Liver (tissue), 7 donors: ENCODE measurements at regions not wholly inside any gene's neighbourhood (a gene's known extent, or its start where the extent isn't known, plus 50 kb on each side); places are given as distances from the start of the nearest gene placed in this dataset.
"Not testable (repeated sequence)": the region's sequence is repeated elsewhere in the genome, so short reads cannot be mapped to it uniquely, and the experiment has no call there.

ENCODE experiments used
- DNase-seq: peaks from one replicate; pipeline ENCODE4 v3.0.0-alpha.2; 2017; ENCODE audit warnings: low spot score
- H3K27ac ChIP-seq, 2 donors: one replicate each; pipeline ENCODE4 v1.7.0; 2013; ENCODE audit warnings: inconsistent platforms in 2 of 2, low read length in 2 of 2, control low read depth in 1 of 2, low read depth in 1 of 2, mild to moderate bottlenecking in 1 of 2
- H3K27me3 ChIP-seq, 4 donors: one replicate each; pipeline versions ENCODE4 v1.6.1 to v1.7.0; 2013; ENCODE audit warnings: low read length in 3 of 4, inconsistent platforms in 1 of 4, mild to moderate bottlenecking in 1 of 4, moderate library complexity in 1 of 4; ENCODE audit not compliant: control insufficient read depth in 4 of 4, insufficient read depth in 4 of 4
- H3K36me3 ChIP-seq, 4 donors: one replicate each; pipeline versions ENCODE4 v1.6.1 to v1.7.0; 2013; ENCODE audit warnings: low read length in 3 of 4, mild to moderate bottlenecking in 3 of 4, low read depth in 1 of 4, moderate library complexity in 1 of 4; ENCODE audit not compliant: control insufficient read depth in 4 of 4, insufficient read depth in 3 of 4
- H3K4me1 ChIP-seq, 4 donors: one replicate each; pipeline versions ENCODE4 v1.6.1 to v1.7.0; 2013; ENCODE audit warnings: low read length in 3 of 4, mild to moderate bottlenecking in 3 of 4, moderate library complexity in 1 of 4; ENCODE audit not compliant: control insufficient read depth in 4 of 4, insufficient read depth in 4 of 4
- H3K4me3 ChIP-seq, 3 donors: one replicate each; pipeline versions ENCODE4 v1.6.1 to v1.7.0; 2013; ENCODE audit warnings: low read length in 3 of 3, control low read depth in 1 of 3, low read depth in 1 of 3, mild to moderate bottlenecking in 1 of 3
- H3K9ac ChIP-seq, 2 donors: one replicate each; pipeline ENCODE4 v1.7.0; 2013; ENCODE audit warnings: low read length in 2 of 2, mild to moderate bottlenecking in 2 of 2, moderate library complexity in 2 of 2, control low read depth in 1 of 2, low read depth in 1 of 2
- H3K9me3 ChIP-seq, 4 donors: one replicate each; pipeline versions ENCODE4 v1.6.1 to v1.7.0; 2013; ENCODE audit warnings: low read length in 3 of 4; ENCODE audit not compliant: control insufficient read depth in 4 of 4
- ATF3 ChIP-seq: IDR thresholded peaks from 2 replicates; pipeline ENCODE4 v1.6.1; 2016; ENCODE audit warnings: antibody characterized with exemption
- EGR1 ChIP-seq, 2 donors: IDR thresholded peaks; 2 replicates each; pipeline ENCODE4 v1.6.1; 2016 to 2018; ENCODE audit warnings: antibody characterized with exemption in 2 of 2, low read depth in 2 of 2
- FOXA1 ChIP-seq: IDR thresholded peaks from 2 replicates; pipeline ENCODE4 v1.6.1; 2016; ENCODE audit warnings: antibody characterized with exemption
- GABPA ChIP-seq, 2 donors: IDR thresholded peaks in 1 of 2; conservative IDR thresholded peaks in 1 of 2; 2 replicates each; pipeline ENCODE4 v1.6.1; 2016; ENCODE audit warnings: antibody characterized with exemption in 2 of 2, mild to moderate bottlenecking in 1 of 2, moderate library complexity in 1 of 2
- HNF4A ChIP-seq, 2 donors: conservative IDR thresholded peaks; 2 replicates each; pipeline ENCODE4 v1.6.1; 2016; ENCODE audit warnings: antibody characterized with exemption in 2 of 2, mild to moderate bottlenecking in 2 of 2
- JUND ChIP-seq, 2 donors: IDR thresholded peaks; 2 replicates each; pipeline ENCODE4 v1.6.1; 2016; ENCODE audit warnings: antibody characterized with exemption in 2 of 2
- MAX ChIP-seq: IDR thresholded peaks from 2 replicates; pipeline ENCODE4 v1.6.1; 2016; ENCODE audit warnings: antibody characterized with exemption
- NR2F2 ChIP-seq: IDR thresholded peaks from 2 replicates; pipeline ENCODE4 v1.6.1; 2016; ENCODE audit warnings: antibody characterized with exemption
- RAD21 ChIP-seq, 2 donors: IDR thresholded peaks; 2 replicates each; pipeline ENCODE4 v1.6.1; 2016; ENCODE audit warnings: antibody characterized with exemption in 2 of 2, mild to moderate bottlenecking in 2 of 2
- REST ChIP-seq: IDR thresholded peaks from 2 replicates; pipeline ENCODE4 v1.6.1; 2016; ENCODE audit warnings: antibody characterized with exemption, mild to moderate bottlenecking
- RXRA ChIP-seq, 2 donors: IDR thresholded peaks; 2 replicates each; pipeline ENCODE4 v1.6.1; 2017 to 2018; ENCODE audit warnings: antibody characterized with exemption in 2 of 2, mild to moderate bottlenecking in 1 of 2
- SP1 ChIP-seq: IDR thresholded peaks from 2 replicates; pipeline ENCODE4 v1.6.1; 2018; ENCODE audit warnings: antibody characterized with exemption, mild to moderate bottlenecking
- YY1 ChIP-seq: IDR thresholded peaks from 2 replicates; pipeline ENCODE4 v1.6.1; 2016; ENCODE audit warnings: antibody characterized with exemption, mild to moderate bottlenecking
- ZBTB33 ChIP-seq: IDR thresholded peaks from 2 replicates; pipeline ENCODE4 v1.6.1; 2016; ENCODE audit warnings: antibody characterized with exemption
- WGBS: extraction: QIAGEN DNeasy Blood & Tissue Kit; methylation state at CpG from one replicate; pipeline ENCODE4 v1.1.7; 2013; 5-methylcytosine and 5-hydroxymethylcytosine counted together
- donor health status: healthy.
- donor health status: healthy.
- donor health status: healthy.
- donor health status: healthy.

GRCh38 chr16:75957870-75958269 is 231.6 kb upstream of the CPHXL start:
- Histone ChIP-seq H3K9ac (no peak overlapping the region), H3K4me3 (no peak overlapping the region), H3K4me1 (no peaks in the 10 kb centered on the region), H3K9me3 (no peaks in the 10 kb centered on the region), H3K27ac (no peak overlapping the region), H3K27me3 (no peaks in the 10 kb centered on the region), H3K36me3 (no peaks in the 10 kb centered on the region)
- WGBS = 83% methylated on average over 6 of the region's 6 CpGs
- TF ChIP-seq GABPA (IDR thresholded peaks at IDR 0.05 in 1 of 2, conservative IDR thresholded peaks at IDR 0.05 in 1 of 2) = no peak
- TF ChIP-seq RAD21 (IDR thresholded peaks at IDR 0.05) = no peak
- TF ChIP-seq HNF4A (conservative IDR thresholded peaks at IDR 0.05) = no peak
- no peak for TF ChIP-seq JUND (IDR thresholded peaks at IDR 0.05)
- TF ChIP-seq REST = no peak
- no peak for DNase-seq

GRCh38 chr16:75965504-75966374 is 239.4 kb upstream of the CPHXL start:
- Histone ChIP-seq H3K9me3 (no peaks in the 10 kb centered on the region), H3K27me3 (no peaks in the 10 kb centered on the region), H3K36me3 (no peaks in the 10 kb centered on the region), H3K4me3 (no peak overlapping the region), H3K9ac (no peak overlapping the region), H3K27ac (no peak overlapping the region), H3K4me1 (no peaks in the 10 kb centered on the region)
- 90% methylated on average over 1 of the region's 1 CpG for WGBS
- TF ChIP-seq ZBTB33 (no peak), ATF3 (no peak), YY1 (no peak), FOXA1 (no peak), SP1 (no peak), HNF4A (conservative IDR thresholded peaks at IDR 0.05) (no peak), JUND (IDR thresholded peaks at IDR 0.05) (no peak), MAX (no peak), GABPA (IDR thresholded peaks at IDR 0.05 in 1 of 2, conservative IDR thresholded peaks at IDR 0.05 in 1 of 2) (no peak), NR2F2 (no peak), RXRA (IDR thresholded peaks at IDR 0.05) (no peak), EGR1 (IDR thresholded peaks at IDR 0.05; ENCODE audit: low read depth in 2 of 2) (no peak)
- DNase-seq = no peak

- WGBS = 92% methylated on average over 6 of the region's 6 CpGs
- H3K9me3 ChIP-seq = not testable (repeated sequence)
Observed at GRCh38 chr16:75969120-75969519, 242.8 kb upstream of the CPHXL start.

More at GRCh38 chr16:75969120-75969519, 242.8 kb upstream of the CPHXL start:
- not testable (repeated sequence) for H3K4me1 ChIP-seq, H3K4me3 ChIP-seq, H3K27ac ChIP-seq, H3K36me3 ChIP-seq, H3K27me3 ChIP-seq, H3K9ac ChIP-seq, DNase-seq
